Stimulated activated CD4-positive, alpha-beta T cell treated with anti-CD3 and anti-CD28 coated beads, Interleukin-1b, Interleukin-23, amount 100 ng/mL, for 4 hours (primary cell): ENCODE measurements at regions not wholly inside any gene's neighbourhood (a gene's known extent, or its start where the extent isn't known, plus 50 kb on each side); places are given as distances from the start of the nearest gene placed in this dataset.

ENCODE experiments used
- DNase-seq, 2 donors: peaks; one replicate each; pipeline ENCODE4 v3.0.0-alpha.2; 2020; ENCODE audit warnings: low read depth in 2 of 2

- DNase-seq: no peak
These were observed 50.3 kb upstream of the CBFA2T3 start for GRCh38 chr16:89027281-89027680.

- peak in 1 of 2 donors; percentile 32 for DNase-seq
These were observed 55.0 kb upstream of the CBFA2T3 start for GRCh38 chr16:89031715-89032659.

- DNase-seq: no peak
These were observed 56.3 kb upstream of the CBFA2T3 start for GRCh38 chr16:89033304-89033703.

GRCh38 chr16:89033796-89034572, 57.0 kb upstream of the CBFA2T3 start:
- no peak for DNase-seq

GRCh38 chr16:89034573-89034961, 57.6 kb upstream of the CBFA2T3 start:
- no peak for DNase-seq

- DNase-seq: no peak
These were observed 58.1 kb upstream of the CBFA2T3 start for GRCh38 chr16:89034971-89035668.

GRCh38 chr16:89035669-89036570, 57.7 kb upstream of the ACSF3 start:
- no peak for DNase-seq

- no peak for DNase-seq
These were observed 56.9 kb upstream of the ACSF3 start for GRCh38 chr16:89036776-89037175.

GRCh38 chr16:89037261-89038152, 56.1 kb upstream of the ACSF3 start:
- DNase-seq: no peak

- no peak for DNase-seq
These were observed 55.4 kb upstream of the ACSF3 start for GRCh38 chr16:89038221-89038721.

- DNase-seq: no peak
These were observed 54.6 kb upstream of the ACSF3 start for GRCh38 chr16:89038811-89039735.

GRCh38 chr16:89039756-89040155, 53.9 kb upstream of the ACSF3 start:
- DNase-seq: no peak

- no peak for DNase-seq
These were observed 53.3 kb upstream of the ACSF3 start for GRCh38 chr16:89040391-89040790.

- DNase-seq: no peak
These were observed 52.6 kb upstream of the ACSF3 start for GRCh38 chr16:89040861-89041570.

GRCh38 chr16:89041571-89042481, 51.8 kb upstream of the ACSF3 start:
- no peak for DNase-seq

GRCh38 chr16:89042711-89043551, 50.7 kb upstream of the ACSF3 start:
- DNase-seq: no peak
